Panc1 (cell line): ENCODE measurements at regions not wholly inside any gene's neighbourhood (a gene's known extent, or its start where the extent isn't known, plus 50 kb on each side); places are given as distances from the start of the nearest gene placed in this dataset.

Experiments used
- ATAC-seq: fragments of 200-7000 bp; cut with Tn5 transposase; 2 replicates; pipeline ENCODE4 v1.9.1; 2020; ENCODE audit warnings: mild to moderate bottlenecking, moderate library complexity
- BruUV-seq: library from RNA; stranded (reverse); fragments of 400-500 nt; replicated peaks from 2 replicates; lab custom pipeline; 2021; lab: Mats Ljungman, UMichigan
- CTCF ChIA-PET: fragments of 300-600 bp; sonication (Branson Sonifier 250); formaldehyde crosslinking; loops from one replicate; lab custom pipeline; 2022; ENCODE audit warnings: antibody characterized with exemption; lab: Charles Lee
- POLR2A ChIA-PET: fragments of 300-600 bp; sonication (Branson Sonifier 250); formaldehyde crosslinking; loops from one replicate; lab custom pipeline; 2022; ENCODE audit warnings: antibody characterized with exemption; lab: Charles Lee
- DNase-seq: peaks from one replicate; pipeline ENCODE4 v3.0.0-alpha.2; 2010; ENCODE audit warnings: low read depth, low spot score
- H3K27ac ChIP-seq: 2 replicates; pipeline ENCODE4 v1.5.1; 2011; ENCODE audit warnings: mild to moderate bottlenecking, low read length, inconsistent platforms
- H3K27me3 ChIP-seq: fragments of 200-500 bp; sonication (Bioruptor generic); 2 replicates; pipeline ENCODE4 v1.6.0; 2014; ENCODE audit warnings: low read length, inconsistent platforms; ENCODE audit not compliant: control insufficient read depth, insufficient read depth
- H3K36me3 ChIP-seq: fragments of 200-500 bp; sonication (Bioruptor generic); 2 replicates; pipeline ENCODE4 v1.5.1; 2014; ENCODE audit warnings: inconsistent platforms, mild to moderate bottlenecking, low read length, moderate library complexity; ENCODE audit not compliant: control insufficient read depth, insufficient read depth
- H3K4me1 ChIP-seq: 2 replicates; pipeline ENCODE4 v1.5.1; 2011; ENCODE audit warnings: inconsistent platforms, mild to moderate bottlenecking, low read length, moderate library complexity; ENCODE audit not compliant: control insufficient read depth, insufficient read depth
- H3K4me3 ChIP-seq, 2 experiments: 2 replicates each; pipeline ENCODE4 v1.5.1; 2011 to 2012; ENCODE audit warnings: low read depth in 2 of 2, low read length in 2 of 2, mild to moderate bottlenecking in 2 of 2, inconsistent platforms in 1 of 2, moderate library complexity in 1 of 2
- H3K9me3 ChIP-seq: fragments of 200-500 bp; sonication (Bioruptor generic); 2 replicates; pipeline ENCODE4 v1.5.1; 2014; ENCODE audit warnings: low read depth, mild to moderate bottlenecking, inconsistent platforms, low read length, moderate library complexity; ENCODE audit not compliant: control insufficient read depth, insufficient read depth
- POLR2AphosphoS5 ChIP-seq: IDR thresholded peaks from 2 replicates; pipeline ENCODE4 v1.6.1; 2012; ENCODE audit warnings: mild to moderate bottlenecking, low read depth, low read length, moderate library complexity
- SIN3A ChIP-seq: IDR thresholded peaks from 2 replicates; pipeline ENCODE4 v1.6.1; 2012; ENCODE audit warnings: low read depth, mild to moderate bottlenecking, low read length, moderate library complexity, borderline replicate concordance; ENCODE audit not compliant: insufficient read depth
- TCF7L2 ChIP-seq: IDR thresholded peaks from 2 replicates; pipeline ENCODE4 v1.6.1; 2011; ENCODE audit warnings: mild to moderate bottlenecking, low read depth, low read length, inconsistent platforms
- in situ Hi-C: cut with HindIII; loops from 2 replicates; pipeline ENCODE4 v1.10.0; 2016; ENCODE audit warnings: low sequenced_read_pairs, low pct_unique_long_range_greater_than_20kb
- intact Hi-C: fragments of 100-400 bp; cut with micrococcal nuclease; formaldehyde crosslinking; loops from one replicate; pipeline ENCODE4 v1.10.0; 2022; ENCODE audit not compliant: unreplicated experiment
- TF ChIP-seq, protein P1 (sequence below): fragments of 450-650 bp; IDR thresholded peaks from 2 replicates; pipeline ENCODE4 v1.5.1; 2017; ENCODE audit warnings: mild to moderate bottlenecking
- TF ChIP-seq, protein P2 (sequence below), 2 experiments: IDR thresholded peaks; 2 replicates each; pipeline ENCODE4 v1.6.1; 2011 to 2012; ENCODE audit warnings: low read depth in 2 of 2, control low read depth in 1 of 2, low read length in 1 of 2, mild to moderate bottlenecking in 1 of 2, moderate library complexity in 1 of 2; ENCODE audit not compliant: insufficient read depth in 1 of 2

DNA sequence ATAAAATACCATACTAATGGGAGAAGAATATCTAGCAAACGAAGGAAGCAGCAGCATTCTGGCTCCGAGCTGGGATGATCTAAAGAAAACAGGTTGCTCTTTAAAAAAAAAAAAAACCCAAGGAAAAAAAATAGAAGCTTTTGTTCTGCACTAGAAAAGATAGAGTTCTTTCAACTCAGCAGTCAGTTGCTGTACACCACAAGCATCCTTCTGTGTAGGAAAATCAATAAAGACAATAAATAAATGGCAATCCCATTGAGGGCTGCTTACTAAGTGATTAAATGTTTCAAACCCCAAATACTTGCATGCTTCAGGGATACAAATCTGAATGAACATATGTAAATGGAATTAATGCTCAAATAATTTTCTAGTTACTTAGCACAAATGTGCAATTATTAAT lies 207.1 kb downstream of the TEX36 start:
- ATAC-seq (no peak), DNase-seq (no peak)
- ChIA-PET CTCF (no interaction called here), POLR2A (no interaction called here)
- no peaks in the 10 kb centered on the region for H3K4me1 ChIP-seq
- BruUV-seq, result no TSS peak
- TF ChIP-seq POLR2AphosphoS5, result no peak
- TF ChIP-seq, protein P1, sequence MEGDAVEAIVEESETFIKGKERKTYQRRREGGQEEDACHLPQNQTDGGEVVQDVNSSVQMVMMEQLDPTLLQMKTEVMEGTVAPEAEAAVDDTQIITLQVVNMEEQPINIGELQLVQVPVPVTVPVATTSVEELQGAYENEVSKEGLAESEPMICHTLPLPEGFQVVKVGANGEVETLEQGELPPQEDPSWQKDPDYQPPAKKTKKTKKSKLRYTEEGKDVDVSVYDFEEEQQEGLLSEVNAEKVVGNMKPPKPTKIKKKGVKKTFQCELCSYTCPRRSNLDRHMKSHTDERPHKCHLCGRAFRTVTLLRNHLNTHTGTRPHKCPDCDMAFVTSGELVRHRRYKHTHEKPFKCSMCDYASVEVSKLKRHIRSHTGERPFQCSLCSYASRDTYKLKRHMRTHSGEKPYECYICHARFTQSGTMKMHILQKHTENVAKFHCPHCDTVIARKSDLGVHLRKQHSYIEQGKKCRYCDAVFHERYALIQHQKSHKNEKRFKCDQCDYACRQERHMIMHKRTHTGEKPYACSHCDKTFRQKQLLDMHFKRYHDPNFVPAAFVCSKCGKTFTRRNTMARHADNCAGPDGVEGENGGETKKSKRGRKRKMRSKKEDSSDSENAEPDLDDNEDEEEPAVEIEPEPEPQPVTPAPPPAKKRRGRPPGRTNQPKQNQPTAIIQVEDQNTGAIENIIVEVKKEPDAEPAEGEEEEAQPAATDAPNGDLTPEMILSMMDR, result no peak
- TF ChIP-seq TCF7L2, result no peak
- TF ChIP-seq SIN3A, result no peak
- TF ChIP-seq, protein P2, sequence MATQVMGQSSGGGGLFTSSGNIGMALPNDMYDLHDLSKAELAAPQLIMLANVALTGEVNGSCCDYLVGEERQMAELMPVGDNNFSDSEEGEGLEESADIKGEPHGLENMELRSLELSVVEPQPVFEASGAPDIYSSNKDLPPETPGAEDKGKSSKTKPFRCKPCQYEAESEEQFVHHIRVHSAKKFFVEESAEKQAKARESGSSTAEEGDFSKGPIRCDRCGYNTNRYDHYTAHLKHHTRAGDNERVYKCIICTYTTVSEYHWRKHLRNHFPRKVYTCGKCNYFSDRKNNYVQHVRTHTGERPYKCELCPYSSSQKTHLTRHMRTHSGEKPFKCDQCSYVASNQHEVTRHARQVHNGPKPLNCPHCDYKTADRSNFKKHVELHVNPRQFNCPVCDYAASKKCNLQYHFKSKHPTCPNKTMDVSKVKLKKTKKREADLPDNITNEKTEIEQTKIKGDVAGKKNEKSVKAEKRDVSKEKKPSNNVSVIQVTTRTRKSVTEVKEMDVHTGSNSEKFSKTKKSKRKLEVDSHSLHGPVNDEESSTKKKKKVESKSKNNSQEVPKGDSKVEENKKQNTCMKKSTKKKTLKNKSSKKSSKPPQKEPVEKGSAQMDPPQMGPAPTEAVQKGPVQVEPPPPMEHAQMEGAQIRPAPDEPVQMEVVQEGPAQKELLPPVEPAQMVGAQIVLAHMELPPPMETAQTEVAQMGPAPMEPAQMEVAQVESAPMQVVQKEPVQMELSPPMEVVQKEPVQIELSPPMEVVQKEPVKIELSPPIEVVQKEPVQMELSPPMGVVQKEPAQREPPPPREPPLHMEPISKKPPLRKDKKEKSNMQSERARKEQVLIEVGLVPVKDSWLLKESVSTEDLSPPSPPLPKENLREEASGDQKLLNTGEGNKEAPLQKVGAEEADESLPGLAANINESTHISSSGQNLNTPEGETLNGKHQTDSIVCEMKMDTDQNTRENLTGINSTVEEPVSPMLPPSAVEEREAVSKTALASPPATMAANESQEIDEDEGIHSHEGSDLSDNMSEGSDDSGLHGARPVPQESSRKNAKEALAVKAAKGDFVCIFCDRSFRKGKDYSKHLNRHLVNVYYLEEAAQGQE (IDR thresholded peaks at IDR 0.05; ENCODE audit: insufficient read depth in 1 of 2, low read depth in 2 of 2, low read length in 1 of 2), result no peak
- intact Hi-C loops (no loop called here), in situ Hi-C loops (no loop called here)
- H3K36me3 ChIP-seq, result no peaks in the 10 kb centered on the region
- no peak overlapping the region for H3K4me3 ChIP-seq
- H3K9me3 ChIP-seq, result no peaks in the 10 kb centered on the region
- no peak overlapping the region for H3K27ac ChIP-seq
- peaks cover 57% of the 10 kb centered on the region for H3K27me3 ChIP-seq

DNA sequence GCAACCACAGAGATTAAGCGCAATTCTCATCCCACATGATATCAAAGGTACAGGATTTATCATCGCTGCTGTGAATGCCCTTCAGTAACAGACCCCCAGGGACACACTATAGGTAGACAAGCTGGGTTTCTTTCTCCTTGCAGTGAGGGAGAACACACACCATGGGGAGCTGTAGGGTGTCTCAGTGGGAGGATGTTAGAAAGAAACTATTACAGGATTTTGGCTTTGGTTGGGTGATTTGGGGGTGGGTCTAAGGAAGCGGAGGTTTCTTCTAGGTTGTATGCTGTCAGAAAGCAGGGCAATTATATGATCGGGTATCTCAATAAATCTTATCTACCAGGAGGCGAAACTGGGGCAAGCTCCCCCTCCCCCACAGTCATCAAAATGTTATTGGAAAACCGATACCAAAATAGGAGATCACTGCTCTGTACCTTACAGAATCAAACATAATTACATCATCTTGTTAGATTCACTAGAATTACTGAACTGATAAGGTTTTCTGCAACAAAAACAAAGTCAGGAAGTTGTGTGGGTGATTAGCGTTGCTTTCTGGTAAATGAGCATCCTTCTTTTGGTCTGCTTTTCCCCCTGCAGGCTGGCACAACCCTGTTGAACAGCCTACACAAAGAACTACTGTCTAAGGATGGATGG lies 209.7 kb downstream of the TEX36 start:
- in situ Hi-C loops, result no loop called here
- no TSS peak for BruUV-seq
- Histone ChIP-seq H3K27me3 (peaks cover 61% of the 10 kb centered on the region), H3K9me3 (no peaks in the 10 kb centered on the region), H3K4me3 (no peak overlapping the region), H3K27ac (no peak overlapping the region), H3K36me3 (no peaks in the 10 kb centered on the region), H3K4me1 (no peaks in the 10 kb centered on the region)
- ChIA-PET POLR2A (no interaction called here), CTCF (interaction anchor here (0.6 kb wide), 1 partner anchor 48 kb away, joined by 5 read pairs; no protein-coding TSS in a partner anchor)
- no peak for ATAC-seq
- TF ChIP-seq, protein P1, result no peak
- no peak for TF ChIP-seq TCF7L2
- no peak for TF ChIP-seq POLR2AphosphoS5
- TF ChIP-seq, protein P2 (IDR thresholded peaks at IDR 0.05; ENCODE audit: insufficient read depth in 1 of 2, low read depth in 2 of 2, low read length in 1 of 2), result no peak
- TF ChIP-seq SIN3A, result no peak
- intact Hi-C loops, result no loop called here
- no peak for DNase-seq
